HS-27A (cell line): ENCODE measurements at regions not wholly inside any gene's neighbourhood (a gene's known extent, or its start where the extent isn't known, plus 50 kb on each side); places are given as distances from the start of the nearest gene placed in this dataset.

Source experiments
- DNase-seq: peaks from one replicate; pipeline ENCODE4 v3.0.0-alpha.2; 2012; ENCODE audit warnings: low read depth, missing footprints

DNA sequence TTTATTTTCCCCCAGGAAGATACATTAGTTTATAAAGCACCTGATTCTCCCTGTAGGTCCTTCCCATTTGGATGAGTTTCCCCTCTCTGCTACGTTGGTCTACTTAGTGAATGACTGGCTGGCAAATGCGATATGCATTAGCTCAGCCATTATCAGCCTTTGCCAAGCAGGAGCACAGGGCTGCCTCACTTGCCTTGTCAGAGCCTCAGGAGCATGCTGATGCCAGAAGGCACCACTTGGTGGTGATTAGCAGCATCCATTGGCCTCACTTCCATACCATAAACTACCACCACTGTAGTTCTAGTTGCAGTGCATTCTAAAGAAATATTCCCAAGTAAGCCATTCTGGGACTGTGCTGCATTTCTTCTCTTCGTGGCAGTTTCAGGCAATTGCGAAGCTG is 442.8 kb upstream of the CHST9 start:
- DNase-seq: no peak

DNA sequence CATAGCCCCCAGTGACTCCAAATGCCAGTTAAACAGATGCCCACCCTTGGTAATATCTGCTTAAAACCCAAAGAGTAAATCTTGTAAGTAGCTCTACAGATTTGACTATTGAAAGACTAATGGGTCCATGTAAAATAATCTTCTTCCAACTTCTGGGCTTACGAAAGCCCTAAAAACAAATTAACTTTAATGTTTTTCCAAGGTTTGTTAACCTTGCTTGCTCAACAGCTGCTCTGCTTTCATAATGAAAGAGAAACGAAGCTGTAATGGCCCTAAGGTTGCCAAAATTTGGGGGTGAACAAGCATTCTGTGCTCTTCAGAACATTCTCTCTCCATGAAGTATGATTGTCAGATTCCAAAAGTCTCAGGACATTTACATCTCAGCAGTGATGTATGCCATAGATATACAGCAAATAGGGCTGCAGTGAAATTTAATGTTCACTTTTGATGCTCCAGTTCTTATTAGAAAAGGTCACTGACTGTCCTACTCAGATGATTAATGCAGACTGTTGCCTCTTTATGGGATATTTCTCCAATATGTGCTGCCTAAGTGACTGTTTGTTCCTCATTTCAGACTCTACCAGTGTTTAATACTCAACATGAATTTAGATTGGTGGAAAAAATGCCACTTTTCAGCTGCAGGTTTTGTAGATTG is 436.3 kb upstream of the CHST9 start:
- DNase-seq: no peak

DNA sequence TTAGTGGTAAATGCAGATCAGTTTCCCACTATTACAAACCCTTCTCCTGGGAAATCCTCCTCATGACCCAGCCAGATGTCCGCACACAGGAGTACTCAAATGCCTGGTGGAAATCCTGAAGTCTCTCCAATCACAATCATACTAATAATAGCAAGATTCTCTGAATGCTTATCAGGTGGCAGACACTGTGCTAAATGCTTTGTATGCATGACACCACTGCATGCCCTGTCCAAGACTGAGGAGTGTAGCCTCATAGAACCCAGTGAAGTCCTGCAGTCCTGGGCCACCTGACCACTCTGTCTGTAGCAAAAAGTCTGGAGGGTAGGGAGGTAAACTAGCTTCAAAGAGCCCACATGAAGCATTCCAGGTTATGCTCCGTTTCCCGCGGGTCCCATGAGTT is 434.8 kb upstream of the CHST9 start:
- no peak for DNase-seq

DNA sequence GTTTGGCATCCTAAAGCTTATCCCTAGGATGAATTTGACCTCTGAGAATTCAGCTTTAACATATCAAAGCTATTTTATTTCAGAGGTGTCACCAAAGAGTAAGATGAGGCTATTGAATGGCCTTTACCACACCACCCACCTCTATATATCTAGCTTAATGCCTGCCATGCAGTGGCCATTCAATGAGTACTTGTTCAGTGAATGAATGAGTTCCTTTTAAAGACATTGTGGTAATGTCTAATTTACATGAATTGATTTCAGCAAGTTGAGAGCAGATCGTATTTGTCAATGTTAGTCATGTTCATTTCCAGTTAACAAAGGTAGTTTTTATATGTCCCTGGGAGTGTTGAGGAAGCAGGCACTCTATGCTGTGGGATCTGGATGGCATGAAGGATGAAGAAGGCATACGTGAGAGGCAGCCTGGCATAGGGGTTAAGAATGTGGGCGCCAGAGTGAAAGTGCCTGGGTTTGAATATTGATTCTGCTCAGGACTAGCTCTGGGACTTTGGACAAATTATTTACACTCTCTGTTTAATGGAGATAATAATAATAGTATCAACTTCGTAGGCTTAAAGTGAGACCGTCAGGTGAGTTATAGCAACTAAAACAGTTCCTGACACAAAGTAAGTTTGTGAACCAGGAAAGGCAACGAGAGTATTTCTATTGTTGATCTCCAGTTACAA is 434.1 kb upstream of the CHST9 start:
- no peak for DNase-seq

- DNase-seq: no peak
Measured at GRCh38 chr18:27616324-27616723, 431.2 kb upstream of the CHST9 start.

- no peak for DNase-seq
Measured at GRCh38 chr18:27614951-27615844, 430.1 kb upstream of the CHST9 start.

DNA sequence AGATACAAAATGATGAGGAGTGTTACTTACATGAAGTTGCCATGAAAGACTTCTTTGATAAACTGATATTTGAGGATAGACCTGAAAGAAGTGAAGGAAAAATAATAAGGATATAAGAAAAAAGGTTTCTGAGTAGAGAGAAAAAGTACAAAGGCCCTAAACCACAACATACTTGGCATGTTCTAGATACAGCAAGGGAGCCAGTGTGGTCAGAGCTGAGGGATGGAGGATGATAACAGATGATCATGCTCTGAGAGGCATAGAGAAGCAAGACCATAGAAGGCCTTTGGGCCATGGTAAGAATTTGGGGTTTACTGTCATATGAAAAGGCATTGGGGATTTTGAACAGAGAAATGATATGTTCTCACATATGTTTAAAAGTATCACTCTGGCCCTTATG is 424.1 kb upstream of the CHST9 start:
- no peak for DNase-seq

GRCh38 chr18:27608742-27609141 is 423.6 kb upstream of the CHST9 start:
- DNase-seq: no peak

- DNase-seq: no peak
Measured at GRCh38 chr18:27608174-27608573, 423.1 kb upstream of the CHST9 start.

DNA sequence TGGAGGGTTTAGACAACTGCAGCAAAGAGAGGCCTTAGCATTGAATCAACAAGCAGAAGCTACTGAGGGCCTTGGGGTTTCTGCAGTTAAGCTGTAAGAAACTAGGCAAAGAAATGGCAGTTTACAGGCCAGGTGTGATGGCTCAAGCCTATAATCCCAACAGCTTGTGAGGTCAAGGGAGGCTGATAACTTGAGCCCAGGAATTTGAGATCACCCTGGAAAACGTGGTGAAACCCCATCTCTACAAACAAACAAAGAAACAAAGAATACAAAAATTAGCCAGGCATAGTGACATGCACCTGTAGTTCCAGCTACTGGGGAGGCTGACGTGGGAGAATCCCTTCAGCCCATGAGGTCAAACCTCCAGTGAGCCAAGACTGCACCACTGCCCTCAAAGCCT is 421.6 kb upstream of the CHST9 start:
- no peak for DNase-seq

DNA sequence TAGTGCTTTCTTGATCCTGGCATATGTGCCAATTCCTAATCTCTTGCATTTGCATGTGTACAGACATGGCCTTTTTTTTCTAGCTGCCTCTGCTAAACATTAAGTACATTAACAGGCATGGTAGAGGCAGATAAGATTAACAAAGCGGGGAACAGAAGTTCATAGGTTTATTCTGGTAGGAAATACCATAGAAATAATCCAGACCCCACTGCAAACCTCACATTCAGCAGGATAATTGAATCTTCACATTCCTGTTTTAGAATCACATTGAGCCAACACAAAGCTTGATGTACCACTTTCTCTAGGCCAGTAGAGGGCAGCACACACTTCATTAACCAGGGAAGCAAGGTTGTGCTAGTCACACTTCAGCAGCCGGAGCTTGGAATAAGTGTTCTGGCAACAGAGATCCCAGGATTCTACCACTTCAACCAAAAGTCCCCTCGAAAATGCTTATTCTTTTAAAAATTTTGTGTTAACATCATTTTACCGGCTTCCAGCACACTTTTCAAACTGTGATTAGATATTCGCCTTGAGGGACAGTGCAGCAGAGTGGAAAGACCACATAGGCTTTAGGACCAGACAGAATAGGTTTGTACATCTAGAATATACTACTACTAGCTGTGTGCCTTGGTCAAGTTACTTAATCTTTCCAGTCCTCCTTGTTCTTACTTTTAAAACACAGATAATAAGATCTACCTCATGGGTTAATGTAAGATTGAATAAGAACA is 420.2 kb upstream of the CHST9 start:
- peak; percentile 45 for DNase-seq

DNA sequence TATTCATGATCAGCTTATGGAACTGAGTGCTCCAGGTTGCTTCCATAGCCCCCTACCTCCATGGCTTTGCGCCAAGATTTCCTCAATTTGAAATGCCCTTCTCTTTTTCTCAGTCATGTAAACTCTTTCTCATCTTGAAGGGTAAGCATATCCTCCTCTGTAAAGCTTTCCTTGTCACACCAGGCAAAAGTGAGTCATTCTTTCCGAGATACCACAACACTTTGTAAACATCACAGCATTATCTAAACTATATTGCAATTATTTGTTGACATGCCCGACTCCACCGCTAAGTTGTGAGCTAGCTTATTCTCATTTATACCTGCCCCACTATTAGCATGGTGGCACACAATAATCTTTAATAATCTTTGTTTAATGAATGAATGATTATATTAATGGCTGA is 419.5 kb upstream of the CHST9 start:
- no peak for DNase-seq

DNA sequence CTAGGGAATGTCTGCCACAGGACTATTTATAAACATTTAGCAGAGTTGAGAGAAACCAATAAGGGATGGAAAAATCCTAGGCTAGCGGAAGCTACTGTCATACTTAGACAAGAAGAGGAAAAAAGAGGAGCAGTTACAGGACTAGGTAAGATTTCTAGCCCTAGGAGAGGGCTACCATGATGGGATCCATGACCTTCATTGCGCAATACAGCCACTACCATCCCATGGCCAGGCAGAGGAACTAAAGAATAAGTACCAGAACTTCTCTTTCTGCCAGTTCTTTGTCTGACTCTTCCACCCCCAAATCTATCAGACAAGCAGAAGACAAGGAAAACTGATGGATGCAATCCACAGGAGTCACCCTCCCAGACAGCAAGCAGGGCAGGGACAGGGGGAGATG is 417.0 kb upstream of the CHST9 start:
- DNase-seq: no peak

DNA sequence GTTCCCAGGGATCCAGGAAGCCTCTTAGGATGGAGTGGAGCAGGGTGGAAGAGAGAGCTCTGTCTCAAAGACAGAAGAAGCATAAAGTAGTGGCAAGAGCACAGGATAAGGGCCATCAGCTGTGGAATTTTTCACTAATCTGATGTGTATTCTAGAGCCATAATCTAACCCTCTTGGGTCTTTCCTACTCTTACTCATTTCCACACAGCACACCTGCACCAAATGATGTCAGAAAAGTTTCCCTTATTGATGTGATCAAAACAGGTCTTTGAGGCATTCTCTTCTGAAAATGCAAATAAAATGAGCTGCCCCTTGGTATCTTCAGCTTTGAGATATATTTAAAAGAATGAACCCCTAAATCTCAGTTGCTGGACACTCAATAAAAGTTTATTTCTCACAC is 415.1 kb upstream of the CHST9 start:
- DNase-seq: no peak

DNA sequence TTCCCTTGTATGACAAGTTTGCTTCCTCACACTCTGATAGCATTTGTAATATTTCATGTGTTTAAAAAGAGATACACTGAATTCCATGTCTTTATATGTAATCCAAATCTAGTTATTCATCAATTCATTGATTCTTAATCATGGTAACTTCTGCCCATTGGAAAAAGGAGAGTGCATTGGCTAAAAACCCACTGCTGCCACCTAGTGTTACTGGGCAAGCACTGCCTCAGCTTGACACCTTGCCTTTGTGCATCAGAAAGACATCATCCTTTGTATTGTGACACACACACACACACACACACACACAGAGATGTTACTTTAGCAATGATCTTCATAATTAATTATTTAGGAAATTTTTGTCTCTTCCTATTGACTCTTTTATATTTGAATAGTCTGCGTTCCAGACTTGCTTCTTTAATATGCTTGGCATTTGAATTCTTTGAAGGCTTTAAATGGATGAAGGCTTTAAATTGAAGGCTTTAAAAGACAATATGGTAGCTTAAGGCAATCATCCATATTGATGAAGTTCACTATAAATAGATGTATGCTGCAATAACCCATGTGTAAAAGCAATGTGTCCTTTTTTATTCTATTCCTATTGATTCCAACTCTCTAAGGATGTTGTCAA is 414.2 kb upstream of the CHST9 start:
- DNase-seq: no peak

GRCh38 chr18:27595113-27595838 is 410.2 kb upstream of the CHST9 start:
- DNase-seq: no peak

DNA sequence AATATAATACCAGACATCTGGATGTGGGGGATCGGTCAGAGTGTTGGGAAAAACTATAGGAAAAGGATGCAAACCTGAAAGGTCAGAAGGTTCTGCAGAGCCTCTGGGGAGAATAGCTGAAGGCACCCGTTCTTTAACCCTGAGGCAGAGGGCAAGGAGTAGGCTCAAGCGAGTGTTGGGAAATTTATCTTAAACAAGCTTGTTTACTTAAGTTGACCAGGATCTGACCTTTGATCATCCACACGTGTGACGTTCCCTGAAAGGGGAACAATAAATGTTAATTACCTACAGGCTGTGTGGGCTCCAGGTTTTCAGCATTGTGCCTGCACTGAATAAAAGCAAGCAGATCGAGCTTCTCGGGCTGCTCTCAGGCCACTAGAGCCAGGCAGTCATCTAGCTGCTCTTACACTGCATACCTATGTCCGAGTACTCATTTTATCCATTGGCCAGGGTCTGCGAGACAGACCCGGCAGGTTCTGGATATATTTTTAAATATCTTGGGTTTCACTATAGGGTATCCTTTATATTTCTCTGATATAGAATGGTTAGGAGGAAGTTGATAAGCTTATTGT is 400.6 kb upstream of the CHST9 start:
- no peak for DNase-seq

DNA sequence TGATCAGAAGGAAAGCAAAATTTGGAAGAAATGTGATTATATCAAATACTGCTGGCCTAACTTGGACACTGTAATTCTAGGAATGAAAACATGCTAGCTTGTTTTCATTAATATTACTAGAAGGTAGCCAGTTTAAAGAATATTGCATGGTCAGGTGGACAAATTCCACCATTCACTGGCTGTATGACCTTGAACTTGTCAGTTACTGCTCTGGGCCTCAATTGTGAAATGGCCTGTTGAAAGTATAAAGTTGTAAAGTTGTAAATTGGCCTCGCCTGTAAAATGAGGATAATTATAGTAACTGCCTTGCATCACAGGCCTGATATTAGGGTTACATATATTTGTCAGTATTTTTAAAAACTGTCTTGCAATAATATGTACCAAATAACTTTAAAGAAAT is 398.4 kb upstream of the CHST9 start:
- no peak for DNase-seq

DNA sequence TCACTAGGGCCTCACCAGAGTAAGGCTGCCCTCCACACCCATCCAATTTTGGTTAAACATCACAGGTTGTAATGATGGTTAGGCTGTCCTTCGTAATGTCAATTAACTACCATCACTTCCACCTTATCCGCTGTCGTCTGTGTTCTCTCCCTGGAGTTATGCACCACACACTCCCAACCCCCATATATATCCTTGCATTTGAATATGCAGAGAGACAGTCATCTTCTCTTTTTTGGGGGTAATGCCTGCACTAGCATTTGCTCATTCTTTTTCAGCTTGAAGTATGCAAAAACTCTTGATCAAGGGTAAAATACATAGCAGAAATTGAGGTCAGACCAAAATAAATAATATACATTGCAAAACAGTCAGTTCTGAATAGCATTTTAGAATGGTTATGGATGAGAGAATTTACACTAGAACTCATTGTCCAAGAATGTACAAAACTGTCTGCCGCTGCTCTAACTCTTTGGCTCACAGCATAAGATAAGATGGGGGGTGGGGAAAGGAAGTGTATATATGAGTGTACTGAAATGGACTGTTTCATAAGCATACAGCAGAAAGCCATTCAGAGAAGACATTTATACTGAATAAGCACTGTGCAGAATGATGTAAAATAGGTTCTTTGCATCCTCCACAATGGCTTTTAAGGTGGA is 397.8 kb upstream of the CHST9 start:
- DNase-seq: no peak

- no peak for DNase-seq
Measured at GRCh38 chr18:27581296-27581904, 396.3 kb upstream of the CHST9 start.
